Calu3 (cell line): ENCODE measurements at regions not wholly inside any gene's neighbourhood (a gene's known extent, or its start where the extent isn't known, plus 50 kb on each side); places are given as distances from the start of the nearest gene placed in this dataset.

Source experiments
- BruUV-seq: library from RNA; stranded (reverse); fragments of 400-500 nt; replicated peaks from 2 replicates; lab custom pipeline; 2021; lab: Mats Ljungman, UMichigan
- CTCF ChIA-PET: fragments of 300-600 bp; sonication (Branson Sonifier 250); formaldehyde crosslinking; loops from one replicate; lab custom pipeline; 2022; ENCODE audit warnings: antibody characterized with exemption; lab: Charles Lee
- DNase-seq: peaks from one replicate; pipeline ENCODE4 v3.0.0; 2022
- H3K27ac Mint-ChIP-seq: one replicate; pipeline ENCODE4 v1.8.0; 2022; ENCODE audit warnings: mixed read lengths; ENCODE audit not compliant: unreplicated experiment
- H3K27me3 Mint-ChIP-seq: one replicate; pipeline ENCODE4 v1.8.0; 2022; ENCODE audit warnings: mixed read lengths; ENCODE audit not compliant: unreplicated experiment
- H3K36me3 Mint-ChIP-seq: one replicate; pipeline ENCODE4 v1.8.0; 2022; ENCODE audit warnings: mild to moderate bottlenecking, moderate library complexity, mixed read lengths; ENCODE audit not compliant: insufficient read depth, unreplicated experiment
- H3K4me1 Mint-ChIP-seq: one replicate; pipeline ENCODE4 v1.8.0; 2022; ENCODE audit warnings: mild to moderate bottlenecking, low read depth, mixed read lengths; ENCODE audit not compliant: unreplicated experiment
- H3K4me3 Mint-ChIP-seq: one replicate; pipeline ENCODE4 v1.8.0; 2022; ENCODE audit warnings: mild to moderate bottlenecking, low read depth, moderate library complexity, mixed read lengths; ENCODE audit not compliant: unreplicated experiment
- H3K9me3 Mint-ChIP-seq: one replicate; pipeline ENCODE4 v1.8.0; 2022; ENCODE audit warnings: low read depth, mixed read lengths; ENCODE audit not compliant: unreplicated experiment
- intact Hi-C: fragments of 100-400 bp; cut with micrococcal nuclease; formaldehyde crosslinking; loops from one replicate; pipeline ENCODE4 v1.10.0; 2022; ENCODE audit not compliant: unreplicated experiment
- TF ChIP-seq, protein P1 (sequence below): fragments of 200-600 bp; IDR thresholded peaks from one replicate; pipeline ENCODE4 v1.8.0; 2022; ENCODE audit warnings: antibody characterized with exemption; ENCODE audit not compliant: unreplicated experiment

DNA sequence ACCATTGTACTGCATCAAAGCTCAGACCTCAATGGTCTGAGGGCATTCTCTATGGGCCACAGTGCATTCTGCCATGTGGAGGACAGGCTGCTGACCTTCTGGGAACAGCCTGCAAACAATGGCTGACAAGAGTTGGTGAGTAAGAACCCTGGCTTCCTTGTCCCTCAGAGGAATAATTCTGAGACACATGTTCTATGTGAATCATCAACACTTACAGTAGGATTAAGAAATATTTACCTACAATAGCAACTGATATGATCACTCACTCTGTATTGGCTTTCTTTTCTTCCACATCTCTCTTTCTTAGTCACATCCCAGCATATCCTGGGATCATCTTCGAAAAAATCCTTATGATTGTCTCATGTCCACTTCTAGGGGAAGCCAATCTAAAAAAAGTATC is 306.5 kb upstream of the ITGA1 start:
- Mint-ChIP-seq H3K27ac (no peak overlapping the region), H3K4me3 (no peak overlapping the region), H3K9me3 (peaks cover 2% of the 10 kb centered on the region), H3K4me1 (no peaks in the 10 kb centered on the region), H3K27me3 (no peaks in the 10 kb centered on the region), H3K36me3 (no peaks in the 10 kb centered on the region)
- TF ChIP-seq, protein P1, sequence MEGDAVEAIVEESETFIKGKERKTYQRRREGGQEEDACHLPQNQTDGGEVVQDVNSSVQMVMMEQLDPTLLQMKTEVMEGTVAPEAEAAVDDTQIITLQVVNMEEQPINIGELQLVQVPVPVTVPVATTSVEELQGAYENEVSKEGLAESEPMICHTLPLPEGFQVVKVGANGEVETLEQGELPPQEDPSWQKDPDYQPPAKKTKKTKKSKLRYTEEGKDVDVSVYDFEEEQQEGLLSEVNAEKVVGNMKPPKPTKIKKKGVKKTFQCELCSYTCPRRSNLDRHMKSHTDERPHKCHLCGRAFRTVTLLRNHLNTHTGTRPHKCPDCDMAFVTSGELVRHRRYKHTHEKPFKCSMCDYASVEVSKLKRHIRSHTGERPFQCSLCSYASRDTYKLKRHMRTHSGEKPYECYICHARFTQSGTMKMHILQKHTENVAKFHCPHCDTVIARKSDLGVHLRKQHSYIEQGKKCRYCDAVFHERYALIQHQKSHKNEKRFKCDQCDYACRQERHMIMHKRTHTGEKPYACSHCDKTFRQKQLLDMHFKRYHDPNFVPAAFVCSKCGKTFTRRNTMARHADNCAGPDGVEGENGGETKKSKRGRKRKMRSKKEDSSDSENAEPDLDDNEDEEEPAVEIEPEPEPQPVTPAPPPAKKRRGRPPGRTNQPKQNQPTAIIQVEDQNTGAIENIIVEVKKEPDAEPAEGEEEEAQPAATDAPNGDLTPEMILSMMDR, result no peak
- CTCF ChIA-PET, result interaction anchor here (0.6 kb wide), 1 partner anchor 2000 kb away, joined by 9 read pairs; no protein-coding TSS in a partner anchor
- BruUV-seq, result no TSS peak
- no peak for DNase-seq
- intact Hi-C loops, result no loop called here

GRCh38 chr5:52481851-52482250 is 305.9 kb upstream of the ITGA1 start:
- Mint-ChIP-seq H3K4me1 (no peaks in the 10 kb centered on the region), H3K27ac (no peak overlapping the region), H3K4me3 (no peak overlapping the region), H3K27me3 (no peaks in the 10 kb centered on the region), H3K36me3 (no peaks in the 10 kb centered on the region), H3K9me3 (peaks cover 2% of the 10 kb centered on the region)
- no peak for DNase-seq
- CTCF ChIA-PET, result no interaction called here
- intact Hi-C loops, result no loop called here
- TF ChIP-seq, protein P1, result no peak
- BruUV-seq, result no TSS peak

- Mint-ChIP-seq H3K4me1 (no peaks in the 10 kb centered on the region), H3K27me3 (no peaks in the 10 kb centered on the region), H3K4me3 (no peak overlapping the region), H3K9me3 (no peaks in the 10 kb centered on the region), H3K36me3 (no peaks in the 10 kb centered on the region), H3K27ac (no peak overlapping the region)
- no peak for DNase-seq
- TF ChIP-seq, protein P1, result no peak
- CTCF ChIA-PET, result no interaction called here
- BruUV-seq, result no TSS peak
- intact Hi-C loops, result no loop called here
These were observed 296.5 kb upstream of the ITGA1 start for GRCh38 chr5:52491071-52491787.

- no peaks in the 10 kb centered on the region for H3K9me3 Mint-ChIP-seq
- no peak overlapping the region for H3K27ac Mint-ChIP-seq
- DNase-seq, result no peak
- intact Hi-C loops, result no loop called here
- BruUV-seq, result no TSS peak
- no peaks in the 10 kb centered on the region for H3K27me3 Mint-ChIP-seq
- CTCF ChIA-PET, result no interaction called here
- H3K4me1 Mint-ChIP-seq, result peaks cover under 1% of the 10 kb centered on the region
- TF ChIP-seq, protein P1, result no peak
- no peak overlapping the region for H3K4me3 Mint-ChIP-seq
- H3K36me3 Mint-ChIP-seq, result no peaks in the 10 kb centered on the region
These were observed 295.9 kb upstream of the ITGA1 start for GRCh38 chr5:52491818-52492217.
